ENCODE measurements at regions not wholly inside any gene's neighbourhood (a gene's known extent, or its start where the extent isn't known, plus 50 kb on each side); places are given as distances from the start of the nearest gene placed in this dataset.

- no peak for DNase-seq
Observed at GRCh38 chr11:104830508-104830907, 67.8 kb downstream of the CASP12 start.

GRCh38 chr11:104830080-104830479 is 68.2 kb downstream of the CASP12 start:
- no peak for DNase-seq

GRCh38 chr11:104826772-104827171 is 71.5 kb downstream of the CASP12 start:
- DNase-seq, result no peak

- DNase-seq, result no peak
Observed at GRCh38 chr11:104823657-104824056, 74.6 kb downstream of the CASP12 start.

- no peak for DNase-seq
Observed at GRCh38 chr11:104820431-104820830, 77.8 kb downstream of the CASP12 start.

- no peak for DNase-seq
Observed at GRCh38 chr11:104819603-104820002, 78.7 kb downstream of the CASP12 start.

- DNase-seq, result no peak
Observed at GRCh38 chr11:104819107-104819506, 79.2 kb downstream of the CASP12 start.

GRCh38 chr11:104817973-104818372 is 80.3 kb downstream of the CASP12 start:
- no peak for DNase-seq

- DNase-seq, result no peak
Observed at GRCh38 chr11:104813532-104813931, 84.7 kb downstream of the CASP12 start.

- no peak for DNase-seq
Observed at GRCh38 chr11:104812103-104812788, 86.0 kb downstream of the CASP12 start.

- DNase-seq, result no peak
Observed at GRCh38 chr11:104803776-104804175, 94.5 kb downstream of the CASP12 start.

GRCh38 chr11:104799251-104799650 is 99.0 kb downstream of the CASP12 start:
- no peak for DNase-seq

GRCh38 chr11:104798789-104799188 is 99.5 kb downstream of the CASP12 start:
- no peak for DNase-seq

- DNase-seq, result no peak
Observed at GRCh38 chr11:104796301-104796700, 102.0 kb downstream of the CASP12 start.

- DNase-seq, result no peak
Observed at GRCh38 chr11:104795501-104796213, 102.6 kb downstream of the CASP12 start.

- DNase-seq, result no peak
Observed at GRCh38 chr11:104792861-104793260, 105.4 kb downstream of the CASP12 start.

- no peak for DNase-seq
Observed at GRCh38 chr11:104791896-104792295, 106.4 kb downstream of the CASP12 start.

GRCh38 chr11:104784684-104785460 is 113.4 kb downstream of the CASP12 start:
- no peak for DNase-seq

- no peak for DNase-seq
Observed at GRCh38 chr11:104783241-104783640, 115.0 kb downstream of the CASP12 start.

GRCh38 chr11:104782377-104782754 is 115.9 kb downstream of the CASP12 start:
- DNase-seq, result no peak

- no peak for DNase-seq
Observed at GRCh38 chr11:104781719-104782376, 116.4 kb downstream of the CASP12 start.

GRCh38 chr11:104781037-104781436 is 117.2 kb downstream of the CASP12 start:
- no peak for DNase-seq

GRCh38 chr11:104776501-104777170 is 121.6 kb downstream of the CASP12 start:
- DNase-seq, result no peak
